SK-N-SH treated with all-trans-retinoic acid at 6 μM for 48 hours (cell line): ENCODE measurements at regions not wholly inside any gene's neighbourhood (a gene's known extent, or its start where the extent isn't known, plus 50 kb on each side); places are given as distances from the start of the nearest gene placed in this dataset.

ENCODE experiments used
- ATAC-seq: fragments of 200-7000 bp; cut with Tn5 transposase; 3 replicates; pipeline ENCODE4 v1.9.1; 2020; ENCODE audit warnings: mild to moderate bottlenecking, moderate library complexity
- ARNTL ChIP-seq: fragments of 450-650 bp; formaldehyde crosslinking; IDR thresholded peaks from 2 replicates; pipeline ENCODE4 v1.5.0; 2020; ENCODE audit warnings: low read depth, mild to moderate bottlenecking, moderate library complexity, borderline replicate concordance
- BACH2 ChIP-seq: fragments of 250-450 bp; sonication (Bioruptor Pico); IDR thresholded peaks from 2 replicates; pipeline ENCODE4 v1.9.0; 2021; ENCODE audit warnings: mild to moderate bottlenecking, borderline replicate concordance
- CREB5 ChIP-seq: fragments of 250-450 bp; sonication (Bioruptor Pico); IDR thresholded peaks from 2 replicates; pipeline ENCODE4 v1.5.1; 2020; ENCODE audit warnings: low read depth, mild to moderate bottlenecking, moderate library complexity
- CSDC2 ChIP-seq: fragments of 250-450 bp; sonication (Bioruptor Pico); IDR thresholded peaks from 2 replicates; pipeline ENCODE4 v1.5.0; 2020; ENCODE audit warnings: mild to moderate bottlenecking, moderate library complexity
- CSRNP3 ChIP-seq: fragments of 250-450 bp; sonication (Bioruptor Pico); IDR thresholded peaks from 2 replicates; pipeline ENCODE4 v1.5.1; 2021; ENCODE audit warnings: mild to moderate bottlenecking, moderate library complexity
- GLIS3 ChIP-seq: fragments of 250-450 bp; sonication (Bioruptor Pico); IDR thresholded peaks from 2 replicates; pipeline ENCODE4 v1.5.0; 2020; ENCODE audit warnings: mild to moderate bottlenecking, moderate library complexity
- ISL1 ChIP-seq: fragments of 250-450 bp; sonication (Bioruptor Pico); IDR thresholded peaks from 2 replicates; pipeline ENCODE4 v2.1.2; 2022; ENCODE audit warnings: mild to moderate bottlenecking, moderate library complexity
- POU6F1 ChIP-seq: fragments of 250-450 bp; sonication (Bioruptor Pico); IDR thresholded peaks from 2 replicates; pipeline ENCODE4 v1.8.0; 2021; ENCODE audit warnings: low read depth, mild to moderate bottlenecking, moderate library complexity, borderline replicate concordance
- PPARA ChIP-seq: fragments of 250-450 bp; sonication (Bioruptor Pico); IDR thresholded peaks from 2 replicates; pipeline ENCODE4 v1.5.0; 2020; ENCODE audit warnings: mild to moderate bottlenecking, borderline replicate concordance
- RARB ChIP-seq: fragments of 250-450 bp; sonication (Bioruptor Pico); IDR thresholded peaks from 2 replicates; pipeline ENCODE4 v1.8.0; 2021; ENCODE audit warnings: mild to moderate bottlenecking, moderate library complexity
- SNAI2 ChIP-seq: fragments of 250-450 bp; sonication (Bioruptor Pico); IDR thresholded peaks from 2 replicates; pipeline ENCODE4 v1.5.0; 2020; ENCODE audit warnings: mild to moderate bottlenecking, moderate library complexity
- TCF4 ChIP-seq: fragments of 250-450 bp; sonication (Bioruptor Pico); IDR thresholded peaks from 2 replicates; pipeline ENCODE4 v1.8.0; 2021; ENCODE audit warnings: mild to moderate bottlenecking, moderate library complexity, borderline replicate concordance
- TOX ChIP-seq: fragments of 250-450 bp; sonication (Bioruptor Pico); IDR thresholded peaks from 2 replicates; pipeline ENCODE4 v1.8.0; 2021; ENCODE audit warnings: mild to moderate bottlenecking, moderate library complexity, borderline replicate concordance
- TSHZ2 ChIP-seq: fragments of 250-450 bp; sonication (Bioruptor Pico); IDR thresholded peaks from 2 replicates; pipeline ENCODE4 v1.5.0; 2020; ENCODE audit warnings: mild to moderate bottlenecking, moderate library complexity
- ZC3H10 ChIP-seq: fragments of 250-450 bp; sonication (Bioruptor Pico); IDR thresholded peaks from 2 replicates; pipeline ENCODE4 v1.5.1; 2021; ENCODE audit warnings: mild to moderate bottlenecking, moderate library complexity
- ZFP3 ChIP-seq: fragments of 250-450 bp; sonication (Bioruptor Pico); IDR thresholded peaks from 2 replicates; pipeline ENCODE4 v1.5.0; 2020; ENCODE audit warnings: mild to moderate bottlenecking, moderate library complexity
- ZNF565 ChIP-seq: fragments of 450-650 bp; formaldehyde crosslinking; conservative IDR thresholded peaks from 2 replicates; pipeline ENCODE4 v1.5.0; 2020; ENCODE audit warnings: low read depth, mild to moderate bottlenecking, moderate library complexity
- ZNF70 ChIP-seq: fragments of 450-650 bp; formaldehyde crosslinking; IDR thresholded peaks from 2 replicates; pipeline ENCODE4 v1.5.0; 2020; ENCODE audit warnings: mild to moderate bottlenecking, moderate library complexity
- ZNF8 ChIP-seq: fragments of 450-650 bp; formaldehyde crosslinking; IDR thresholded peaks from 2 replicates; pipeline ENCODE4 v1.5.0; 2020; ENCODE audit warnings: mild to moderate bottlenecking, moderate library complexity

- no peak for ATAC-seq
These were observed 589.1 kb upstream of the ADAMTS5 start for GRCh38 chr21:27555996-27556395.

GRCh38 chr21:27550287-27550686 lies 583.4 kb upstream of the ADAMTS5 start:
- TF ChIP-seq ZC3H10 (CRISPR knock-in tag) = no peak
- no peak for TF ChIP-seq BACH2 (CRISPR knock-in tag)
- TF ChIP-seq GLIS3 (CRISPR knock-in tag) = no peak
- TF ChIP-seq POU6F1 (CRISPR knock-in tag) = no peak
- no peak for TF ChIP-seq CSRNP3 (CRISPR knock-in tag)
- no peak for TF ChIP-seq TOX (CRISPR knock-in tag)
- no peak for TF ChIP-seq CSDC2
- TF ChIP-seq TSHZ2 (CRISPR knock-in tag) = no peak
- TF ChIP-seq ZFP3 (CRISPR knock-in tag) = no peak
- no peak for TF ChIP-seq ARNTL (CRISPR knock-in tag)
- no peak for TF ChIP-seq ZNF8 (CRISPR knock-in tag)
- TF ChIP-seq TCF4 (CRISPR knock-in tag) = no peak
- TF ChIP-seq CREB5 (CRISPR knock-in tag) = no peak
- TF ChIP-seq PPARA (CRISPR knock-in tag) = no peak
- no peak for ATAC-seq

More at GRCh38 chr21:27555996-27556395, 589.1 kb upstream of the ADAMTS5 start:
- no peak for TF ChIP-seq ZNF70 (CRISPR knock-in tag)
- TF ChIP-seq TOX (CRISPR knock-in tag) = no peak
- no peak for TF ChIP-seq ARNTL (CRISPR knock-in tag)
- TF ChIP-seq POU6F1 (CRISPR knock-in tag) = no peak
- no peak for TF ChIP-seq BACH2 (CRISPR knock-in tag)
- no peak for TF ChIP-seq ZC3H10 (CRISPR knock-in tag)
- TF ChIP-seq RARB (CRISPR knock-in tag) = no peak
- TF ChIP-seq PPARA (CRISPR knock-in tag) = no peak
- no peak for TF ChIP-seq ZNF8 (CRISPR knock-in tag)
- no peak for TF ChIP-seq ISL1 (CRISPR knock-in tag)
- TF ChIP-seq ZNF565 = no peak

- no peak for ATAC-seq
- TF ChIP-seq CSDC2 (no peak), PPARA (CRISPR knock-in tag) (no peak), SNAI2 (no peak), TOX (CRISPR knock-in tag) (no peak), POU6F1 (CRISPR knock-in tag) (no peak), ZNF565 (no peak)
These were observed 581.6 kb upstream of the ADAMTS5 start for GRCh38 chr21:27548486-27548885.
